GM18505 (cell line): ENCODE measurements at regions not wholly inside any gene's neighbourhood (a gene's known extent, or its start where the extent isn't known, plus 50 kb on each side); places are given as distances from the start of the nearest gene placed in this dataset.

Source experiments
- ATAC-seq: cut with Tn5 transposase; IDR thresholded peaks from one replicate; pipeline ENCODE4 v1.9.1; 2021; ENCODE audit not compliant: unreplicated experiment
- POLR2A ChIP-seq: IDR thresholded peaks from 4 replicates; pipeline ENCODE4 v1.6.1; 2011; ENCODE audit warnings: borderline replicate concordance; ENCODE audit not compliant: insufficient read depth, insufficient read length; ENCODE audit errors: extremely low read depth

GRCh38 chr6:48917233-48917632, 545.8 kb downstream of the MMUT start:
- ATAC-seq: no peak
- no peak for TF ChIP-seq POLR2A

GRCh38 chr6:48916607-48917006, 546.4 kb downstream of the MMUT start:
- no peak for ATAC-seq

GRCh38 chr6:48915591-48915990, 547.5 kb downstream of the MMUT start:
- TF ChIP-seq POLR2A: no peak
- ATAC-seq: no peak

More at GRCh38 chr6:48916607-48917006, 546.4 kb downstream of the MMUT start:
- TF ChIP-seq POLR2A: no peak

DNA sequence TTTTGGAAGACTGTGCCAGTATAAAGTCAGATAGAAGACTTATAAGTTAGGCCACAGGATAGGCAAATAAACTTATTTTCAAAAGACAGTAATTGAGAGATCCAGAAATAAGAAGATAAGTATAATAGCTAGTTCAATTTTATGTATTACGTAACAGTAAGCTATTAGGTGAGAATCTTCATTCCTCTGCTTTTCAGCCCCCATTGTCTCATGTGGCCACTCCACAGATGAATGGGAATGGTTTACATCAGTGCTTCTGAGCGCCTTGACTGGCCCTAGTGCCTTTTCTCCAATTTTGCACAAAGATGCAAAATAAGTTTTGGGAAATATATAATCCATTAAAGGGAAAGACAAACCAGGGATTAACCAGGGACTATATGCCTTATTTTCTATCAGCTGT, 550.5 kb downstream of the MMUT start:
- TF ChIP-seq POLR2A: no peak
- no peak for ATAC-seq

- TF ChIP-seq POLR2A: no peak
- no peak for ATAC-seq
These were observed 558.2 kb downstream of the MMUT start for GRCh38 chr6:48904809-48905208.

- no peak for ATAC-seq
- no peak for TF ChIP-seq POLR2A
These were observed 568.6 kb downstream of the MMUT start for GRCh38 chr6:48894469-48894868.

- TF ChIP-seq POLR2A: no peak
- ATAC-seq: no peak
These were observed 570.0 kb downstream of the MMUT start for GRCh38 chr6:48893048-48893447.

- ATAC-seq: no peak
- no peak for TF ChIP-seq POLR2A
These were observed 571.7 kb downstream of the MMUT start for GRCh38 chr6:48891308-48891707.

DNA sequence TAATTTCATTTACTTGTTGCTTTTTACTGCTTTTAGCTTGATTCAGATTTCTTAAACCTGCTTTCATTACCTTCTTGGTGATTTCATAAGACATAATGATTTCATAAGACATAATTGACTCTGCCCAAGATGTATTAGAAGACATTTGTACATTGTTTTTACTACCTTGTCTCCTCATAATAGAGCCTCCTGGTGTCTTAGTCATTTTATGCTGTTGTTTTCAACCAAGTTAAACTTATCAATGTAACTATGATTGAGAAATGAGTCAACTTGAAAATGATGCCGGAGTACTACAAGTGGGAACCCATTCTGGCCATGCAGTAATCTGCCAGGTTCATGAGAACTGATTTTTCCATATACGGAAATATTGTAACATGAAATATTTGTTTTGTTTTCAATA, 573.6 kb downstream of the MMUT start:
- no peak for ATAC-seq
- no peak for TF ChIP-seq POLR2A

GRCh38 chr6:48883116-48883515, 579.9 kb downstream of the MMUT start:
- no peak for TF ChIP-seq POLR2A
- no peak for ATAC-seq

- TF ChIP-seq POLR2A: no peak
- no peak for ATAC-seq
These were observed 581.5 kb downstream of the MMUT start for GRCh38 chr6:48881551-48881950.

DNA sequence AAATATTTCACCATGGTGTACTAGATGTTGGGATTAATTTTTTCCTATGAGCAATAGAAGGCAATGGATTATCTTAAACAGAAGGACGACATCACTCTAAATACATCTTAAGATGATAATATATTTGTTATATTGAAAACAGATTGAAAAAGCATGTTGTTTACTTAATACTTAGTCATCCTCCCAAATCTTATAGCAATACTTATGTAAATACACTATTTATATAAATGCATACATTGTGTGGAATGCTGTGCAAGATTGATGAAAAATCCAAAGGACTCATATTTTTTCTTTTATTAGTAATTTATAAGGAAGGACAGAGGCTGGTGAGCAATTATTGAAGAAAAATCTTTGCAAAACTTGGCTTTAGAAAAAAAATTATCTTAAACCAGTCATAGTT, 593.5 kb downstream of the MMUT start:
- TF ChIP-seq POLR2A: no peak
- no peak for ATAC-seq

- no peak for ATAC-seq
- TF ChIP-seq POLR2A: no peak
These were observed 596.4 kb downstream of the MMUT start for GRCh38 chr6:48866682-48867081.

DNA sequence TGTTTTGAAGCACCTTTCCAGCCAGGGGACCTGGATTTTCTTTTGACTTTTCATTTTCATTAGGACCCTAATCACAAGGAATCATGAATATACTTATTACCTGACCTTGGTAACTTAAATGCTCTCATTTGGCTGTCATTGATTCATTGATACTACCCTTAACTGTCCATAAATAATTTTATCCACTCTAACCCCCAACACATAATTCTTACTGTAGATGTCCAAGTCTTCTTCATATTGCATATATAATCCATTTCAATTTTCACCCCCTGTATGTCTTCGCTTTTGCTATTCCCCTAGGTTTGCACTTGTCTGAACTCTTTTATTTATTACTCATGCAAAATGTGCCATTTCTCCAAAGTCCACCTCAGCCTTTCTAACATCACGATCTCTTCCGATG, 602.9 kb downstream of the MMUT start:
- ATAC-seq: no peak
- TF ChIP-seq POLR2A: no peak

GRCh38 chr6:48859562-48860123, 603.4 kb downstream of the MMUT start:
- TF ChIP-seq POLR2A: no peak
- no peak for ATAC-seq
